H1 (cell line): ENCODE measurements at regions not wholly inside any gene's neighbourhood (a gene's known extent, or its start where the extent isn't known, plus 50 kb on each side); places are given as distances from the start of the nearest gene placed in this dataset.

ENCODE experiments used
- CTCF ChIA-PET: fragments of 300-600 bp; sonication (Branson Sonifier 250); formaldehyde crosslinking; loops from one replicate; lab custom pipeline; 2021; ENCODE audit not compliant: partially characterized antibody; lab: Charles Lee
- POLR2A ChIA-PET: fragments of 300-600 bp; sonication (Branson Sonifier 250); formaldehyde crosslinking; loops from one replicate; lab custom pipeline; 2021; ENCODE audit warnings: inconsistent platforms; ENCODE audit not compliant: partially characterized antibody; lab: Charles Lee
- DNase-seq, 2 experiments: peaks; one replicate each; pipeline versions ENCODE4 v3.0.0 to v3.0.0-alpha.2; 2010 to 2022; ENCODE audit warnings: low spot score in 2 of 2, low read depth in 1 of 2, mixed read lengths in 1 of 2
- FAIRE-seq: peaks from 2 replicates; lab custom pipeline; 2011; peaks lifted over from hg19 to GRCh38; lab: Jason Lieb, UNC
- H2AFZ ChIP-seq: 2 replicates; pipeline ENCODE4 v1.8.1; 2012; ENCODE audit warnings: low read length, inconsistent platforms
- H2AK5ac ChIP-seq: 2 replicates; pipeline ENCODE4 v1.6.1; 2013; ENCODE audit warnings: low read depth, low read length
- H2BK120ac ChIP-seq: replicated peaks from 2 replicates; pipeline ENCODE3; 2013; ENCODE audit warnings: low read depth, low read length, inconsistent platforms
- H2BK12ac ChIP-seq: 2 replicates; pipeline ENCODE4 v1.6.1; 2013; ENCODE audit warnings: low read depth, low read length
- H2BK15ac ChIP-seq: 2 replicates; pipeline ENCODE4 v1.6.1; 2013; ENCODE audit warnings: low read length
- H2BK20ac ChIP-seq: 2 replicates; pipeline ENCODE4 v1.6.1; 2013; ENCODE audit warnings: low read length
- H2BK5ac ChIP-seq: 2 replicates; pipeline ENCODE4 v1.6.1; 2013; ENCODE audit warnings: low read depth, low read length
- H3K14ac ChIP-seq: 2 replicates; pipeline ENCODE4 v1.6.1; 2013; ENCODE audit warnings: inconsistent platforms; ENCODE audit not compliant: insufficient read length
- H3K18ac ChIP-seq: 2 replicates; pipeline ENCODE4 v1.6.1; 2013; ENCODE audit warnings: low read length; ENCODE audit errors: extremely low read depth
- H3K23ac ChIP-seq: 2 replicates; pipeline ENCODE4 v1.6.1; 2013; ENCODE audit warnings: inconsistent platforms; ENCODE audit not compliant: insufficient read length
- H3K23me2 ChIP-seq: 2 replicates; pipeline ENCODE4 v1.6.1; 2013; ENCODE audit warnings: low read depth, low read length
- H3K27ac ChIP-seq: 2 replicates; pipeline ENCODE4 v1.6.1; 2011; ENCODE audit warnings: low read depth, low read length, inconsistent platforms
- H3K27me3 ChIP-seq, 4 experiments: replicated peaks in 1 of 4; 1 replicate in 1 of 4; 2 replicates in 3 of 4; pipeline versions ENCODE4 v1.6.1 to v1.8.1; 2011 to 2013; ENCODE audit warnings: low read length in 3 of 4, mild to moderate bottlenecking in 3 of 4, inconsistent platforms in 2 of 4, mixed read lengths in 2 of 4, moderate library complexity in 1 of 4; ENCODE audit not compliant: control insufficient read depth in 3 of 4, insufficient read depth in 3 of 4; ENCODE audit errors: extremely low read depth in 1 of 4
- H3K36me3 ChIP-seq, 4 experiments: 2 replicates each; pipeline versions ENCODE4 v1.6.1 to v1.8.1; 2011 to 2013; ENCODE audit warnings: mild to moderate bottlenecking in 4 of 4, low read length in 3 of 4, moderate library complexity in 2 of 4, control low read depth in 1 of 4, inconsistent platforms in 1 of 4; ENCODE audit not compliant: insufficient read depth in 4 of 4, control insufficient read depth in 2 of 4
- H3K4ac ChIP-seq: replicated peaks from 2 replicates; pipeline ENCODE3; 2013; ENCODE audit warnings: low read length, low read depth, mixed read lengths, inconsistent platforms; ENCODE audit not compliant: insufficient read length
- H3K4me1 ChIP-seq, 4 experiments: replicated peaks in 1 of 4; 1 replicate in 1 of 4; 2 replicates in 3 of 4; pipeline versions ENCODE4 v1.6.1 to v1.8.1; 2011 to 2013; ENCODE audit warnings: low read length in 3 of 4, inconsistent platforms in 2 of 4, mixed read lengths in 1 of 4; ENCODE audit not compliant: insufficient read depth in 4 of 4, control insufficient read depth in 3 of 4
- H3K4me2 ChIP-seq, 2 experiments: 2 replicates each; pipeline versions ENCODE4 v1.6.1 to v1.8.1; 2011 to 2013; ENCODE audit warnings: low read depth in 2 of 2, low read length in 2 of 2, control low read depth in 1 of 2, inconsistent platforms in 1 of 2, mild to moderate bottlenecking in 1 of 2; ENCODE audit not compliant: insufficient read depth in 1 of 2
- H3K4me3 ChIP-seq, 4 experiments: fragments of 200-600, 300-600 bp in 1 of 4; sonication (generic), shearing (Covaris generic), sonication (Bioruptor Twin) in 1 of 4; 2 replicates each; pipeline versions ENCODE4 v1.5.1 to v1.8.1; 2011 to 2016; ENCODE audit warnings: low read length in 4 of 4, low read depth in 3 of 4, control low read depth in 2 of 4, inconsistent platforms in 2 of 4, mild to moderate bottlenecking in 2 of 4, mixed read lengths in 1 of 4, moderate library complexity in 1 of 4; ENCODE audit not compliant: insufficient read depth in 2 of 4; ENCODE audit errors: extremely low read depth in 1 of 4
- H3K56ac ChIP-seq: replicated peaks from 2 replicates; pipeline ENCODE3; 2013; ENCODE audit warnings: low read depth, mild to moderate bottlenecking, mixed read lengths, low read length, inconsistent platforms; ENCODE audit not compliant: insufficient read length
- H3K79me1 ChIP-seq: 2 replicates; pipeline ENCODE4 v1.6.1; 2013; ENCODE audit warnings: low read depth, low read length, control low read depth
- H3K79me2 ChIP-seq, 2 experiments: 2 replicates each; pipeline versions ENCODE4 v1.6.1 to v1.8.1; 2012 to 2013; ENCODE audit warnings: low read length in 2 of 2, mild to moderate bottlenecking in 2 of 2, inconsistent platforms in 1 of 2; ENCODE audit not compliant: insufficient read depth in 2 of 2, control insufficient read depth in 1 of 2
- H3K9ac ChIP-seq, 4 experiments: replicated peaks in 1 of 4; 1 replicate in 1 of 4; 2 replicates in 3 of 4; pipeline versions ENCODE4 v1.6.1 to v1.8.1; 2011 to 2013; ENCODE audit warnings: low read depth in 3 of 4, low read length in 3 of 4, control low read depth in 2 of 4, mild to moderate bottlenecking in 2 of 4, moderate library complexity in 2 of 4, inconsistent platforms in 1 of 4; ENCODE audit errors: extremely low read depth in 1 of 4
- H3K9me3 ChIP-seq, 2 experiments: 2 replicates each; pipeline versions ENCODE4 v1.6.1 to v1.8.1; 2012 to 2013; ENCODE audit warnings: mild to moderate bottlenecking in 2 of 2, moderate library complexity in 2 of 2, control low read depth in 1 of 2, inconsistent platforms in 1 of 2, low read depth in 1 of 2, low read length in 1 of 2, mixed read lengths in 1 of 2; ENCODE audit not compliant: insufficient read depth in 2 of 2
- H4K20me1 ChIP-seq, 2 experiments: replicated peaks in 1 of 2; 2 replicates each; pipeline versions ENCODE3 to v1.8.1; 2011 to 2013; ENCODE audit warnings: inconsistent platforms in 2 of 2, low read length in 2 of 2, mild to moderate bottlenecking in 1 of 2; ENCODE audit not compliant: insufficient read depth in 2 of 2, control insufficient read depth in 1 of 2
- H4K5ac ChIP-seq: 2 replicates; pipeline ENCODE4 v1.6.1; 2013; ENCODE audit warnings: low read length, low read depth, mixed read lengths, inconsistent platforms; ENCODE audit not compliant: insufficient read length
- H4K8ac ChIP-seq: 2 replicates; pipeline ENCODE4 v1.8.0; 2013; ENCODE audit warnings: mild to moderate bottlenecking, moderate library complexity, low read length, inconsistent platforms; ENCODE audit not compliant: insufficient read depth; ENCODE audit errors: extremely low read depth
- H4K91ac ChIP-seq: replicated peaks from 2 replicates; pipeline ENCODE3; 2013; ENCODE audit warnings: low read length, mixed read lengths, inconsistent platforms; ENCODE audit not compliant: insufficient read length
- BRCA1 ChIP-seq: IDR thresholded peaks from 2 replicates; pipeline ENCODE4 v1.6.1; 2012; ENCODE audit warnings: low read depth, low read length, improper control_type of control experiment
- CHD1 ChIP-seq: IDR thresholded peaks from 2 replicates; pipeline ENCODE4 v1.6.1; 2012; ENCODE audit warnings: low read depth, low read length, improper control_type of control experiment
- EZH2 ChIP-seq: fragments of 200-600 bp; sonication (generic); IDR thresholded peaks from 2 replicates; pipeline ENCODE4 v1.7.1; 2012; ENCODE audit warnings: low read depth, mild to moderate bottlenecking, moderate library complexity, low read length, inconsistent platforms; ENCODE audit not compliant: severe bottlenecking
- NANOG ChIP-seq: IDR thresholded peaks from 2 replicates; pipeline ENCODE4 v1.6.1; 2011; ENCODE audit warnings: low read length, low read depth, mild to moderate bottlenecking, inconsistent platforms; ENCODE audit not compliant: insufficient read depth, poor library complexity, severe bottlenecking
- POLR2A ChIP-seq, 2 experiments: IDR thresholded peaks; 1 replicate in 1 of 2; 2 replicates in 1 of 2; pipeline ENCODE4 v1.6.1; 2011; ENCODE audit warnings: low read depth in 2 of 2, low read length in 2 of 2, mild to moderate bottlenecking in 2 of 2; ENCODE audit errors: control extremely low read depth in 1 of 2
- ZNF274 ChIP-seq: IDR thresholded peaks from 2 replicates; pipeline ENCODE4 v1.7.0; 2012; ENCODE audit warnings: low read length, borderline replicate concordance; ENCODE audit errors: extremely low read depth
- WGBS, 2 experiments: shearing (Covaris generic) in 1 of 2; methylation state at CpG; one replicate each; pipeline versions ENCODE4 v1.1.6 to v1.1.7; 2013 to 2015; ENCODE audit warnings: low lambda C conversion rate in 2 of 2, mixed read lengths in 2 of 2, inconsistent platforms in 1 of 2, low coverage in 1 of 2, missing lambda C conversion rate in 1 of 2; ENCODE audit not compliant: insufficient replicate concordance in 2 of 2, insufficient coverage in 1 of 2, insufficient read length in 1 of 2; ENCODE audit errors: extremely low coverage in 1 of 2, missing lambda C conversion rate in 1 of 2; 5-methylcytosine and 5-hydroxymethylcytosine counted together

DNA sequence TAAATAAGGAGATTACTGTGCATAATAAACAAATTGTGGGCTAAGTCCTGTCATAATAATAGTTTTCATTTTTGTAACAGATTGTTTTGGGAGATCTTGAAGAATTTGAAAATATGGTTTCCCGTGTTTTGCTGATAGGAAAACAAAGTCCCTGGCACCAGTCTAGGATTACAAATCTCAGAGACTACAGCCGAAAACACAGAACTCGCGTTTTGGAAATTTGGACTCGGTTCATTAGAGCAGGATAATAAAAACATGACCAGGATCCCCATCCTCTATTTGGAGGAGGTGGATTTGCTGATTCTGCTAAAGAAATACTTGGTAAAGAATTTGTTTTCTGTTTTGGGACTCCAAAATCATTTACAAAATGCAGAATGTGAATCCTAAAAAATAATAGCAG, 1194.4 kb downstream of the DTWD2 start:
- H3K18ac ChIP-seq, result no peak overlapping the region
- H2BK120ac ChIP-seq, result no peak overlapping the region
- no peak overlapping the region for H3K9ac ChIP-seq
- H3K36me3 ChIP-seq, result no peaks in the 10 kb centered on the region
- H4K5ac ChIP-seq, result no peak overlapping the region
- H3K4ac ChIP-seq, result no peak overlapping the region
- H3K9me3 ChIP-seq, result no peaks in the 10 kb centered on the region
- ChIA-PET POLR2A (no interaction called here), CTCF (no interaction called here)
- H4K8ac ChIP-seq, result no peak overlapping the region
- H2BK5ac ChIP-seq, result no peak overlapping the region
- no peak overlapping the region for H2AFZ ChIP-seq
- no peak overlapping the region for H2BK15ac ChIP-seq
- no peak overlapping the region for H2BK12ac ChIP-seq
- H4K20me1 ChIP-seq, result no peaks in the 10 kb centered on the region
- WGBS, 2 experiments, result 93% methylated on average over 5 of the region's 5 CpGs; no CpG with 5 or more reads in 1 of the 2 experiments
- no peak overlapping the region for H3K4me3 ChIP-seq
- no peaks in the 10 kb centered on the region for H3K79me2 ChIP-seq
- DNase-seq (no peak), FAIRE-seq (no peak)
- no peak overlapping the region for H4K91ac ChIP-seq
- no peak overlapping the region for H3K14ac ChIP-seq
- H3K27ac ChIP-seq, result no peak overlapping the region
- H3K79me1 ChIP-seq, result no peaks in the 10 kb centered on the region
- no peaks in the 10 kb centered on the region for H3K23me2 ChIP-seq
- no peak overlapping the region for H2AK5ac ChIP-seq
- no peak overlapping the region for H3K4me2 ChIP-seq
- no peak overlapping the region for H2BK20ac ChIP-seq
- H3K56ac ChIP-seq, result no peak overlapping the region
- H3K27me3 ChIP-seq, result no peaks in the 10 kb centered on the region
- H3K23ac ChIP-seq, result no peak overlapping the region
- H3K4me1 ChIP-seq, result no peaks in the 10 kb centered on the region
- TF ChIP-seq EZH2 (no peak), ZNF274 (no peak), CHD1 (no peak), BRCA1 (no peak), POLR2A (IDR thresholded peaks at IDR 0.05; ENCODE audit: control extremely low read depth in 1 of 2, low read depth in 2 of 2, low read length in 2 of 2) (no peak), NANOG (no peak)
